ENCODE measurements at regions not wholly inside any gene's neighbourhood (a gene's known extent, or its start where the extent isn't known, plus 50 kb on each side); places are given as distances from the start of the nearest gene placed in this dataset.

GRCh38 chr10:44858988-44859387 is 52.1 kb upstream of the TMEM72 start:
- DNase-seq, result no peak

- DNase-seq, result no peak
Measured at GRCh38 chr10:44859546-44860285, 51.4 kb upstream of the TMEM72 start.

DNA sequence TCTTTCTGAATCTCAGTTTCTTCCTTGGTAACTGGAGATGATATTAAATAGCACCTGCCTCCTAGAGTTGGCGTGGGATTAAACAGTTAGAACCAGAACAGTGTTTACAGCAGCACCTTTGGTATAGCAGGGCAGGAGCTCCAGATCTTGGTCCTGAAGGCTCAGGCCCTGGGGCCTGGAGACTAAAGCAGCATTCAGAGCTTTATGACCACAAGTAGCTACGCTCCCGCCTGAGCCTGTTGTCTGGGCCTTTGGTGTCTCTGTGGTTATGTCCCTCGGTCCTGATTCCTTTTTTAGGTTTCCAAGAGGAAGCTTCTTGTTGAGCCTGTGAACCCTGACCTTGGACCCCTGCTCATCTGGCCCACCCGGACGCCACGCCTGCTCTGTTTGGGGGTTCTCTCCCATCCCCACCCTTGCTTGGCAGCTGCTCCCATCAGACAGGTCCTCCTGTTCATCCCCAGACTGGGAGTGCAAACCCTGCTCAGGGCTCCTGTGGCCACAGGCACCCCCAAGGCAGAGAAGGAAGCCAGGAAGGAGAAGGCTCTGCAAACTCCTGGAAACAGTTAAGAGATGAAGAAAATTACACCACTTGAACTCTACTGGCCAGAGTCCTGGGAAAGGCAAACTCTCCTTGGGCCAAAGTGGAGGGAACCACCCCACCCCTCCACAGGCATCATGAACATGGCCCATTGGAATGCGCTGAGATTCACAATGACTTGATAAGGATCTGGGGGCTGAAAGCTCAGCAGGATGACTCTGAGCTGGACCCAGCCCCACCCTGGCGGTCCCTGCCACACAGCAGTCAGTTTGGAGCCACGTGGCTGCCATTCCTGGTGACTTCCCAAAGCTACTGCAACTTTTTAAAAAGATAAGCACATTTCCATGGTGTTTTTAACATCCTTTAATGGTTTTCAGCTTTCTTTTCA is 50.1 kb upstream of the TMEM72 start:
- no peak for DNase-seq
